Lower leg skin (tissue), 3 donors: ENCODE measurements at regions not wholly inside any gene's neighbourhood (a gene's known extent, or its start where the extent isn't known, plus 50 kb on each side); places are given as distances from the start of the nearest gene placed in this dataset.

ENCODE experiments used
- POLR2A ChIP-seq, 2 donors: fragments of 450-650 bp; IDR thresholded peaks; one replicate each; pipeline ENCODE4 v1.6.1; 2016 to 2017; ENCODE audit warnings: antibody characterized with exemption in 2 of 2, mild to moderate bottlenecking in 1 of 2, moderate library complexity in 1 of 2
- TF ChIP-seq, protein P1 (sequence below), 3 donors: fragments of 450-650 bp; IDR thresholded peaks; one replicate each; pipeline ENCODE4 v1.5.1; 2016; ENCODE audit warnings: antibody characterized with exemption in 3 of 3, mild to moderate bottlenecking in 3 of 3, moderate library complexity in 2 of 3

DNA sequence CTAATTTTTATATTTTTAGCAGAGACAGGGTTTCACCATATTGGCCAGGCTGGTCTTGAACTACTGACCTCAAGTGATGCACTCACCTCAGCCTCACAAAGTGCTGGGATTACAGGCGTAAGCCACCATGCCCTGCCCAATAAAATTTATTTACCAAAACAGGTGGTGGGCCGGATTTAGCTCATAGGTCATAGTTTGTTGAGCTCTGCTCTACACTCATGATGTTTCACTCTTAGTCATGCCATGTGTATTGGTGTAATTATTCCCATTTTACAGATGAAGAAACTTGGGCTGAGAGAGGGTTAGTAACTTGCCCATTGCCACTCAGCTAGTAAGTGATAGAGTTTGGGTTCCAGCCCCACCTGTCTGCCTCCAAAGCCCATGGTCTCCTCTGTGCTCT, 93.1 kb upstream of the WWC1 start:
- TF ChIP-seq, protein P1, sequence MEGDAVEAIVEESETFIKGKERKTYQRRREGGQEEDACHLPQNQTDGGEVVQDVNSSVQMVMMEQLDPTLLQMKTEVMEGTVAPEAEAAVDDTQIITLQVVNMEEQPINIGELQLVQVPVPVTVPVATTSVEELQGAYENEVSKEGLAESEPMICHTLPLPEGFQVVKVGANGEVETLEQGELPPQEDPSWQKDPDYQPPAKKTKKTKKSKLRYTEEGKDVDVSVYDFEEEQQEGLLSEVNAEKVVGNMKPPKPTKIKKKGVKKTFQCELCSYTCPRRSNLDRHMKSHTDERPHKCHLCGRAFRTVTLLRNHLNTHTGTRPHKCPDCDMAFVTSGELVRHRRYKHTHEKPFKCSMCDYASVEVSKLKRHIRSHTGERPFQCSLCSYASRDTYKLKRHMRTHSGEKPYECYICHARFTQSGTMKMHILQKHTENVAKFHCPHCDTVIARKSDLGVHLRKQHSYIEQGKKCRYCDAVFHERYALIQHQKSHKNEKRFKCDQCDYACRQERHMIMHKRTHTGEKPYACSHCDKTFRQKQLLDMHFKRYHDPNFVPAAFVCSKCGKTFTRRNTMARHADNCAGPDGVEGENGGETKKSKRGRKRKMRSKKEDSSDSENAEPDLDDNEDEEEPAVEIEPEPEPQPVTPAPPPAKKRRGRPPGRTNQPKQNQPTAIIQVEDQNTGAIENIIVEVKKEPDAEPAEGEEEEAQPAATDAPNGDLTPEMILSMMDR (IDR thresholded peaks at IDR 0.05) = no peak
- TF ChIP-seq POLR2A (IDR thresholded peaks at IDR 0.05) = no peak
